ENCODE measurements at regions not wholly inside any gene's neighbourhood (a gene's known extent, or its start where the extent isn't known, plus 50 kb on each side); places are given as distances from the start of the nearest gene placed in this dataset.

DNA sequence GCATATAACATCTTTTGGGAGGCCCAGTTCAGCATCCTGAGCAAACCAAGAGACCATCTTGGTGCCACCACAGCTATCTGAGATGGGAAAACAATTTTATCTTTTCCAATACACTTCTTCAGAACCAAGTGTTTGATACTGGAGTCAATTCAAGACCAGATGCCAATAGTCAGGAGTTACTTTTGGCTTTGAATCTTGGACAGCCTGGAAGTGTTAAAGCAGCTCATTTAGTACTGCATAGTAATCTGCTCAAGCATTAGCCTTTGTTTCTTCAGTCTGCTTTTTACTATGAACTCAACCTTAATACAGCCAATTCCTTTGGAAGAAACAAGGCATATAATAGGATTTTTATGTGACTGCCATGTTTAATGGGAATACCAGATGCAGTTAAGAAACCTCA lies 81.9 kb upstream of the TSPAN8 start:
- TF ChIP-seq, protein P1, sequence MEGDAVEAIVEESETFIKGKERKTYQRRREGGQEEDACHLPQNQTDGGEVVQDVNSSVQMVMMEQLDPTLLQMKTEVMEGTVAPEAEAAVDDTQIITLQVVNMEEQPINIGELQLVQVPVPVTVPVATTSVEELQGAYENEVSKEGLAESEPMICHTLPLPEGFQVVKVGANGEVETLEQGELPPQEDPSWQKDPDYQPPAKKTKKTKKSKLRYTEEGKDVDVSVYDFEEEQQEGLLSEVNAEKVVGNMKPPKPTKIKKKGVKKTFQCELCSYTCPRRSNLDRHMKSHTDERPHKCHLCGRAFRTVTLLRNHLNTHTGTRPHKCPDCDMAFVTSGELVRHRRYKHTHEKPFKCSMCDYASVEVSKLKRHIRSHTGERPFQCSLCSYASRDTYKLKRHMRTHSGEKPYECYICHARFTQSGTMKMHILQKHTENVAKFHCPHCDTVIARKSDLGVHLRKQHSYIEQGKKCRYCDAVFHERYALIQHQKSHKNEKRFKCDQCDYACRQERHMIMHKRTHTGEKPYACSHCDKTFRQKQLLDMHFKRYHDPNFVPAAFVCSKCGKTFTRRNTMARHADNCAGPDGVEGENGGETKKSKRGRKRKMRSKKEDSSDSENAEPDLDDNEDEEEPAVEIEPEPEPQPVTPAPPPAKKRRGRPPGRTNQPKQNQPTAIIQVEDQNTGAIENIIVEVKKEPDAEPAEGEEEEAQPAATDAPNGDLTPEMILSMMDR (IDR thresholded peaks at IDR 0.05; ENCODE audit: low read depth, low read length) = no peak
- DNase-seq (ENCODE audit: low read depth) = no peak
- no peak overlapping the region for H3K4me3 ChIP-seq (ENCODE audit: low read depth, low read length)

DNA sequence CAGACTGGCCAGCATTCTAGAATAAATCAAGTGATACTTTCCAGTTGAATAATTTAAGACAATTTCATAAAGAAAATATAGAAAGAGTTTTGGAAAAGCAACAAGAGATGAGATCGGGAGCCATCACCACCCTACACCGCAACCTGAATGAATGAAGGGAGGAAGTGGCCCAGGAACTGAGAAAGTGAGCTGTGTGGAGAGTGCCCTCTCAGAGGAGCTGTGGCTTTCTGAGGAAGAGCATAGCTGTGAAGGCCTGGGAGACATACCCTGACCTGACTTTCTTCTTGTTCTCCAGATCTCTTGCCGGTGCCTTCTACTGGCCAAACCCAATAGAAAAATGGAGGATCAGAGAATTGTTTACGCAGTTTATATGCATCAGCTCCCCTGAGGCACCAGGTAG lies 79.3 kb upstream of the TSPAN8 start:
- TF ChIP-seq POLR2A (IDR thresholded peaks at IDR 0.05; ENCODE audit: extremely low read depth, insufficient read length) (no peak), MYC (IDR thresholded peaks at IDR 0.05; ENCODE audit: low read depth, low read length) (no peak)
- TF ChIP-seq, protein P2, sequence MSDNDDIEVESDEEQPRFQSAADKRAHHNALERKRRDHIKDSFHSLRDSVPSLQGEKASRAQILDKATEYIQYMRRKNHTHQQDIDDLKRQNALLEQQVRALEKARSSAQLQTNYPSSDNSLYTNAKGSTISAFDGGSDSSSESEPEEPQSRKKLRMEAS (IDR thresholded peaks at IDR 0.05; ENCODE audit: low read depth, low read length) = no peak
- TF ChIP-seq, protein P1 (IDR thresholded peaks at IDR 0.05; ENCODE audit: low read depth, low read length) = no peak
- no peak overlapping the region for H3K4me3 ChIP-seq (ENCODE audit: low read depth, low read length)
- no peak for DNase-seq (ENCODE audit: low read depth)

DNA sequence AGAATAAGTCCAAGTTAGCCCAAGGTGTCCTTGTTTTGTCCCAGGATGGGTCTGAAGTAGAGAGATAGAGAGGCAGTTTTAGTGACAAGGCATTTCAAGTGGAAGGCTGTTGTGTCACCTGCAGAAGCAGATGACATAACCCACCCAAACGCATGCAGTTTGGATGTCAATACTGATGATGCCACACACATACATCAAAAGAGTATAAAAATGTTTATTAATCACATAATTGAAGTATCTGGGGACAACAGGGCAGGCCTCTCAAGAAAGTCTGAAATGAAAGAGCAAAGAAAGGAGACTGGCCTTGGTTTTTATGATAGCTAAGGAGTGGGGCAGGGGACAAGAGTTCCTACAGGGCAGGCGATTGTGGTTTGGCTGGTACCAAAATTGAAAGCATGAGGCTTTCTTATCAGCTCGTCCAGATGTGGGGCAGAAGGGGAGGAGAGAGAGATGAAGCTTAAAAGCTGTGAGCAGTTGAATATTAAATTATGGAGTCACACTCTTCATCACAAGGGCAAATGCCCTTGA lies 78.4 kb upstream of the TSPAN8 start:
- no peak overlapping the region for H3K4me3 ChIP-seq (ENCODE audit: low read depth, low read length)
- no peak for TF ChIP-seq MYC (IDR thresholded peaks at IDR 0.05; ENCODE audit: low read depth, low read length)
- TF ChIP-seq, protein P1 (IDR thresholded peaks at IDR 0.05; ENCODE audit: low read depth, low read length) = no peak
- TF ChIP-seq, protein P2 (IDR thresholded peaks at IDR 0.05; ENCODE audit: low read depth, low read length) = no peak
- no peak for TF ChIP-seq POLR2A (IDR thresholded peaks at IDR 0.05; ENCODE audit: extremely low read depth, insufficient read length)
- DNase-seq (ENCODE audit: low read depth) = no peak

DNA sequence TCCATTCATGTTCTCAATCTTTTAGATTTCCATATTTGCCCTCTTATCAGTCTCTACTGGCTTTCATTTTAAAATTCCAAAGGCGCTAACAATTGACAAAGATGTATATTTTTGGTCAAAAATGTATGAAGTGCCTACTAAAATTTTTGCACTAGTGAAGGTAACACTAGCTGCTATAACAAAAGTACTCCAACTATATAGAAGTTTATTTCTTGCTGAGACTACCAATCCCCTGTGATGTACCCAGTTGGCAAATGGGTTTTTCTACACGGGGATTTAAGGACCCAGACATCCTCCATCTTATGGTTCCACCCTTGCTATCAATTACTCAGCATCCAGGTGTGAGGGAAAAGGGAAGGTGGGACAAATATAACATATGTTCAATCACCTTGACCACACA lies 75.3 kb upstream of the TSPAN8 start:
- no peak overlapping the region for H3K4me3 ChIP-seq (ENCODE audit: low read depth, low read length)
- DNase-seq (ENCODE audit: low read depth) = no peak
- TF ChIP-seq MYC (IDR thresholded peaks at IDR 0.05; ENCODE audit: low read depth, low read length) (no peak), POLR2A (IDR thresholded peaks at IDR 0.05; ENCODE audit: extremely low read depth, insufficient read length) (no peak)
- TF ChIP-seq, protein P2 (IDR thresholded peaks at IDR 0.05; ENCODE audit: low read depth, low read length) = no peak
- TF ChIP-seq, protein P1 (IDR thresholded peaks at IDR 0.05; ENCODE audit: low read depth, low read length) = no peak

DNA sequence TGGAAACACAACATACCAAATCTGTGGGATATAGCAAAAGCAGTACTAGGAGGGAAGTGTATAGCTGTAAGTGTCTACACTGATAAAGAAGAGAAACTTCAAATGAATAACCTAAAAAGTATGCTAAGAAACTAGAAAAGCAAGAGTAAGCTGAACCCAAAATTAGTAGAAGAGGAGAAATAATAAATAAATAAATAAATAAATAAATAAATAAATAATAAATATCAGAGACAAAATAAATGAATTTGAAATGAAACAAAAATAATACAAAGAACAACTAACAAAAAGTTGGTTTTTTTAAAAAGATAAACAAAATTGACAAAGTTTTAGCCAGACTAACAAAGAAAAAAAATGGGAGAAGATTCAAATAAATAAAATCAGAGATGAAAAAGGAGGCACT lies 72.7 kb upstream of the TSPAN8 start:
- no peak overlapping the region for H3K4me3 ChIP-seq (ENCODE audit: low read depth, low read length)
- DNase-seq (ENCODE audit: low read depth) = no peak
- TF ChIP-seq, protein P2 (IDR thresholded peaks at IDR 0.05; ENCODE audit: low read depth, low read length) = no peak
- TF ChIP-seq, protein P1 (IDR thresholded peaks at IDR 0.05; ENCODE audit: low read depth, low read length) = no peak
- no peak for TF ChIP-seq MYC (IDR thresholded peaks at IDR 0.05; ENCODE audit: low read depth, low read length)
- TF ChIP-seq POLR2A (IDR thresholded peaks at IDR 0.05; ENCODE audit: extremely low read depth, insufficient read length) = no peak

DNA sequence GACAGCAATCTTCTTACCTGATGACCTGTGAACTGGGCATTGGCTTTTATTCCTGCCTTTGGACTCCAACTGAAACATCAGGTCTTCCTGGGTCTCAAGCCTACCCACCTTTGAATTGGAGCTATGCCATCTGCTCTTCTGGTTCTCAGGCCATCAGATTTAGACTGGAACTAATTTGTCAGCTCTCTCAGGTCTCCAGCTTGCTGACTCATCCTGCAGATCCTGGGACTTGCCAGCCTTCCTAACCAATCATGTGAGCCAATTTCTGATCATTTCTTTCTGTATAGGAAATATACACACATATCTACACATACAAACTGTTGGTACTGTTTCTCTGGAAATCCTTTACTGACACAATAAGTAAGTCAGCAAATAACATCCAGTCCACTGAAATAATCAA lies 65.3 kb upstream of the TSPAN8 start:
- TF ChIP-seq MYC (IDR thresholded peaks at IDR 0.05; ENCODE audit: low read depth, low read length) (no peak), POLR2A (IDR thresholded peaks at IDR 0.05; ENCODE audit: extremely low read depth, insufficient read length) (no peak)
- TF ChIP-seq, protein P2 (IDR thresholded peaks at IDR 0.05; ENCODE audit: low read depth, low read length) = no peak
- TF ChIP-seq, protein P1 (IDR thresholded peaks at IDR 0.05; ENCODE audit: low read depth, low read length) = no peak
- no peak overlapping the region for H3K4me3 ChIP-seq (ENCODE audit: low read depth, low read length)
- no peak for DNase-seq (ENCODE audit: low read depth)

Data from NB4 (cell line).